H9 (cell line): ENCODE measurements at regions not wholly inside any gene's neighbourhood (a gene's known extent, or its start where the extent isn't known, plus 50 kb on each side); places are given as distances from the start of the nearest gene placed in this dataset.

Experiments used
- DNase-seq: peaks from one replicate; pipeline ENCODE4 v3.0.0-alpha.2; 2017
- H2AFZ ChIP-seq: one replicate; pipeline ENCODE4 v1.6.1; 2013; ENCODE audit warnings: mild to moderate bottlenecking, low read length, control low read depth, moderate library complexity
- H2AK5ac ChIP-seq: 2 replicates; pipeline ENCODE4 v1.6.1; 2013; ENCODE audit warnings: low read length, control low read depth, mixed read lengths; ENCODE audit not compliant: insufficient read length
- H2BK120ac ChIP-seq: one replicate; pipeline ENCODE4 v1.6.1; 2013; ENCODE audit warnings: low read depth, mild to moderate bottlenecking, low read length, control low read depth, inconsistent platforms; ENCODE audit not compliant: poor library complexity, severe bottlenecking
- H2BK12ac ChIP-seq: 2 replicates; pipeline ENCODE4 v1.6.1; 2013; ENCODE audit warnings: low read length, control low read depth, mixed read lengths, low read depth; ENCODE audit not compliant: insufficient read length
- H2BK15ac ChIP-seq: 2 replicates; pipeline ENCODE4 v1.6.1; 2013; ENCODE audit warnings: low read depth, low read length, control low read depth
- H2BK20ac ChIP-seq: one replicate; pipeline ENCODE4 v1.6.1; 2013; ENCODE audit warnings: low read depth, mild to moderate bottlenecking, low read length, control low read depth, inconsistent platforms; ENCODE audit not compliant: poor library complexity, severe bottlenecking
- H2BK5ac ChIP-seq: 2 replicates; pipeline ENCODE4 v1.6.1; 2013; ENCODE audit warnings: low read length, control low read depth, mixed read lengths; ENCODE audit not compliant: insufficient read length
- H3K14ac ChIP-seq: 2 replicates; pipeline ENCODE4 v1.6.1; 2013; ENCODE audit warnings: low read length, control low read depth; ENCODE audit not compliant: insufficient read depth
- H3K18ac ChIP-seq: 2 replicates; pipeline ENCODE4 v1.6.1; 2013; ENCODE audit warnings: low read depth, mild to moderate bottlenecking, mixed read lengths, low read length, control low read depth; ENCODE audit not compliant: insufficient read length
- H3K23ac ChIP-seq: 2 replicates; pipeline ENCODE4 v1.6.1; 2013; ENCODE audit warnings: low read length, control low read depth, mixed read lengths, low read depth; ENCODE audit not compliant: insufficient read length
- H3K23me2 ChIP-seq: 2 replicates; pipeline ENCODE4 v1.6.1; 2013; ENCODE audit warnings: low read depth, mild to moderate bottlenecking, mixed read lengths, low read length, control low read depth; ENCODE audit not compliant: insufficient read length, poor library complexity, severe bottlenecking
- H3K27ac ChIP-seq: 2 replicates; pipeline ENCODE4 v1.5.1; 2013; ENCODE audit warnings: low read length, control low read depth, mixed read lengths, low read depth; ENCODE audit not compliant: insufficient read length
- H3K27me3 ChIP-seq: 2 replicates; pipeline ENCODE4 v1.6.1; 2013; ENCODE audit warnings: low read length, control low read depth, inconsistent platforms; ENCODE audit not compliant: insufficient read depth
- H3K4ac ChIP-seq: 2 replicates; pipeline ENCODE4 v1.6.1; 2013; ENCODE audit warnings: low read depth, mild to moderate bottlenecking, control low read depth, inconsistent platforms, low read length, moderate library complexity
- H3K4me1 ChIP-seq: 2 replicates; pipeline ENCODE4 v1.6.1; 2013; ENCODE audit warnings: low read length, control low read depth, inconsistent platforms; ENCODE audit not compliant: insufficient read depth
- H3K4me2 ChIP-seq: 2 replicates; pipeline ENCODE4 v1.6.1; 2013; ENCODE audit warnings: low read length, control low read depth, mixed read lengths; ENCODE audit not compliant: insufficient read length, insufficient read depth
- H3K56ac ChIP-seq: 2 replicates; pipeline ENCODE4 v1.6.1; 2013; ENCODE audit warnings: low read depth, mild to moderate bottlenecking, mixed read lengths, low read length, control low read depth; ENCODE audit not compliant: insufficient read length
- H3K79me1 ChIP-seq: 2 replicates; pipeline ENCODE4 v1.6.1; 2013; ENCODE audit warnings: low read depth, mild to moderate bottlenecking, moderate library complexity, low read length, control low read depth, inconsistent platforms; ENCODE audit not compliant: insufficient read depth, poor library complexity, severe bottlenecking
- H3K79me2 ChIP-seq: 2 replicates; pipeline ENCODE4 v1.6.1; 2013; ENCODE audit warnings: low read length, control low read depth, inconsistent platforms; ENCODE audit not compliant: insufficient read depth
- H3K9ac ChIP-seq: 2 replicates; pipeline ENCODE4 v1.6.1; 2013; ENCODE audit warnings: low read length, control low read depth, mixed read lengths; ENCODE audit not compliant: insufficient read length; ENCODE audit errors: extremely low read depth
- H3K9me3 ChIP-seq: one replicate; pipeline ENCODE4 v1.6.1; 2013; ENCODE audit warnings: low read depth, low read length, inconsistent platforms; ENCODE audit not compliant: control insufficient read depth
- H3T11ph ChIP-seq: one replicate; pipeline ENCODE4 v1.6.1; 2013; ENCODE audit warnings: mild to moderate bottlenecking, low read length, control low read depth, inconsistent platforms
- H4K20me1 ChIP-seq: one replicate; pipeline ENCODE4 v1.6.1; 2013; ENCODE audit not compliant: control insufficient read depth, insufficient read length, insufficient read depth
- H4K5ac ChIP-seq: 2 replicates; pipeline ENCODE4 v1.6.1; 2013; ENCODE audit warnings: low read depth, mild to moderate bottlenecking, mixed read lengths, low read length, control low read depth; ENCODE audit not compliant: insufficient read length
- H4K8ac ChIP-seq: replicated peaks from 2 replicates; pipeline ENCODE4 v1.6.1; 2013; ENCODE audit warnings: low read length, control low read depth, mixed read lengths, low read depth; ENCODE audit not compliant: insufficient read length
- H4K91ac ChIP-seq: 2 replicates; pipeline ENCODE4 v1.6.1; 2013; ENCODE audit warnings: low read depth, mild to moderate bottlenecking, moderate library complexity, mixed read lengths, low read length, control low read depth; ENCODE audit not compliant: insufficient read length
- H3K27ac Mint-ChIP-seq, 3 experiments: 2 replicates in 2 of 3; 3 replicates in 1 of 3; pipeline ENCODE4 v1.8.0; 2020 to 2021; ENCODE audit warnings: mixed read lengths in 3 of 3, mild to moderate bottlenecking in 1 of 3, moderate library complexity in 1 of 3
- H3K27me3 Mint-ChIP-seq: 2 replicates; pipeline ENCODE4 v1.8.0; 2021; ENCODE audit warnings: low read depth, mild to moderate bottlenecking, moderate library complexity, mixed read lengths
- H3K36me3 Mint-ChIP-seq, 3 experiments: 2 replicates in 2 of 3; 3 replicates in 1 of 3; pipeline ENCODE4 v1.8.0; 2020 to 2021; ENCODE audit warnings: low read depth in 3 of 3, mixed read lengths in 3 of 3; ENCODE audit not compliant: insufficient read depth in 1 of 3
- H3K4me1 Mint-ChIP-seq, 2 experiments: 2 replicates each; pipeline ENCODE4 v1.8.0; 2020; ENCODE audit warnings: mixed read lengths in 2 of 2
- H3K4me3 Mint-ChIP-seq, 2 experiments: 2 replicates in 1 of 2; 3 replicates in 1 of 2; pipeline ENCODE4 v1.8.0; 2020 to 2021; ENCODE audit warnings: mild to moderate bottlenecking in 2 of 2, mixed read lengths in 2 of 2, moderate library complexity in 1 of 2
- H3K9me3 Mint-ChIP-seq, 2 experiments: 2 replicates in 1 of 2; 3 replicates in 1 of 2; pipeline ENCODE4 v1.8.0; 2020; ENCODE audit warnings: mild to moderate bottlenecking in 2 of 2, mixed read lengths in 2 of 2, moderate library complexity in 1 of 2
- CTCF ChIP-seq: fragments of 200-600 bp; sonication (generic); conservative IDR thresholded peaks from 3 replicates; pipeline ENCODE4 v1.8.0; 2021; ENCODE audit warnings: antibody characterized with exemption, mild to moderate bottlenecking
- WGBS: extraction: QIAGEN DNeasy Blood & Tissue Kit; methylation state at CpG from one replicate; pipeline ENCODE4 v1.1.7; 2013; ENCODE audit warnings: missing lambda C conversion rate, low lambda C conversion rate, mixed read lengths; ENCODE audit not compliant: insufficient read length; ENCODE audit errors: extremely low coverage; 5-methylcytosine and 5-hydroxymethylcytosine counted together

- Histone ChIP-seq H2AFZ (no peak overlapping the region), H2BK15ac (no peak overlapping the region), H3K18ac (no peak overlapping the region), H3K4me1 (no peaks in the 10 kb centered on the region), H3K4me2 (no peak overlapping the region), H4K8ac (no peak overlapping the region), H2AK5ac (no peak overlapping the region), H3K23ac (no peak overlapping the region), H3K9ac (no peak overlapping the region), H3K27me3 (no peaks in the 10 kb centered on the region), H3T11ph (no peak overlapping the region), H3K56ac (no peak overlapping the region), H3K4ac (no peak overlapping the region), H3K14ac (no peak overlapping the region), H3K23me2 (no peaks in the 10 kb centered on the region), H4K5ac (no peak overlapping the region), H4K91ac (no peak overlapping the region), H3K27ac (no peak overlapping the region), H2BK5ac (no peak overlapping the region), H4K20me1 (no peaks in the 10 kb centered on the region), H3K79me1 (no peaks in the 10 kb centered on the region), H3K9me3 (no peaks in the 10 kb centered on the region), H3K79me2 (no peaks in the 10 kb centered on the region), H2BK12ac (no peak overlapping the region), H2BK20ac (no peak overlapping the region), H2BK120ac (no peak overlapping the region)
- Mint-ChIP-seq H3K9me3 (no peaks in the 10 kb centered on the region), H3K4me1 (peaks cover 4 to 6% of the 10 kb centered on the region in 2 experiments), H3K36me3 (no peaks in the 10 kb centered on the region), H3K27ac (no peak overlapping the region), H3K27me3 (no peaks in the 10 kb centered on the region), H3K4me3 (no peak overlapping the region)
- no peak for TF ChIP-seq CTCF
- no CpG with 5 or more reads among the region's 3 CpGs for WGBS
- no peak for DNase-seq
These were observed 328.8 kb downstream of the OSR1 start for GRCh38 chr2:19029655-19030054.
